ENCODE measurements at regions not wholly inside any gene's neighbourhood (a gene's known extent, or its start where the extent isn't known, plus 50 kb on each side); places are given as distances from the start of the nearest gene placed in this dataset.

GRCh38 chr3:87614998-87615397, 338.6 kb upstream of the POU1F1 start:
- no peak for TF ChIP-seq POLR2AphosphoS5 (IDR thresholded peaks at IDR 0.05; ENCODE audit: control insufficient read depth, insufficient read depth, low read depth, low read length)
- TF ChIP-seq, protein P1, sequence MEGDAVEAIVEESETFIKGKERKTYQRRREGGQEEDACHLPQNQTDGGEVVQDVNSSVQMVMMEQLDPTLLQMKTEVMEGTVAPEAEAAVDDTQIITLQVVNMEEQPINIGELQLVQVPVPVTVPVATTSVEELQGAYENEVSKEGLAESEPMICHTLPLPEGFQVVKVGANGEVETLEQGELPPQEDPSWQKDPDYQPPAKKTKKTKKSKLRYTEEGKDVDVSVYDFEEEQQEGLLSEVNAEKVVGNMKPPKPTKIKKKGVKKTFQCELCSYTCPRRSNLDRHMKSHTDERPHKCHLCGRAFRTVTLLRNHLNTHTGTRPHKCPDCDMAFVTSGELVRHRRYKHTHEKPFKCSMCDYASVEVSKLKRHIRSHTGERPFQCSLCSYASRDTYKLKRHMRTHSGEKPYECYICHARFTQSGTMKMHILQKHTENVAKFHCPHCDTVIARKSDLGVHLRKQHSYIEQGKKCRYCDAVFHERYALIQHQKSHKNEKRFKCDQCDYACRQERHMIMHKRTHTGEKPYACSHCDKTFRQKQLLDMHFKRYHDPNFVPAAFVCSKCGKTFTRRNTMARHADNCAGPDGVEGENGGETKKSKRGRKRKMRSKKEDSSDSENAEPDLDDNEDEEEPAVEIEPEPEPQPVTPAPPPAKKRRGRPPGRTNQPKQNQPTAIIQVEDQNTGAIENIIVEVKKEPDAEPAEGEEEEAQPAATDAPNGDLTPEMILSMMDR (IDR thresholded peaks at IDR 0.05 in 2 of 3, conservative IDR thresholded peaks at IDR 0.05 in 1 of 3; ENCODE audit: insufficient read depth in 2 of 3, low read depth in 1 of 3, low read length in 3 of 3), result no peak
- TF ChIP-seq, protein P2, sequence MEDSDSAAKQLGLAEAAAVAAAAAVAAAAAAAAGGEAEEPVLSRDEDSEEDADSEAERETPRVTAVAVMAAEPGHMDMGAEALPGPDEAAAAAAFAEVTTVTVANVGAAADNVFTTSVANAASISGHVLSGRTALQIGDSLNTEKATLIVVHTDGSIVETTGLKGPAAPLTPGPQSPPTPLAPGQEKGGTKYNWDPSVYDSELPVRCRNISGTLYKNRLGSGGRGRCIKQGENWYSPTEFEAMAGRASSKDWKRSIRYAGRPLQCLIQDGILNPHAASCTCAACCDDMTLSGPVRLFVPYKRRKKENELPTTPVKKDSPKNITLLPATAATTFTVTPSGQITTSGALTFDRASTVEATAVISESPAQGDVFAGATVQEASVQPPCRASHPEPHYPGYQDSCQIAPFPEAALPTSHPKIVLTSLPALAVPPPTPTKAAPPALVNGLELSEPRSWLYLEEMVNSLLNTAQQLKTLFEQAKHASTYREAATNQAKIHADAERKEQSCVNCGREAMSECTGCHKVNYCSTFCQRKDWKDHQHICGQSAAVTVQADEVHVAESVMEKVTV (CRISPR knock-in tag; IDR thresholded peaks at IDR 0.05), result no peak
- TF ChIP-seq RNF219 (CRISPR knock-in tag; IDR thresholded peaks at IDR 0.05), result no peak
